Adrenal gland (tissue), 5 donors: ENCODE measurements at regions not wholly inside any gene's neighbourhood (a gene's known extent, or its start where the extent isn't known, plus 50 kb on each side); places are given as distances from the start of the nearest gene placed in this dataset.

Source experiments
- POLR2A ChIP-seq, 2 donors: fragments of 450-650 bp; IDR thresholded peaks; one replicate each; pipeline ENCODE4 v1.6.1; 2017; ENCODE audit warnings: antibody characterized with exemption in 2 of 2, mild to moderate bottlenecking in 2 of 2, moderate library complexity in 1 of 2
- TF ChIP-seq, protein P1 (sequence below), 6 experiments: fragments of 450-650 bp in 4 of 6; fragments of 200-600 bp in 2 of 6; sonication (generic) in 1 of 6; IDR thresholded peaks; 1 replicate in 5 of 6; 2 replicates in 1 of 6; pipeline versions ENCODE4 v1.5.1 to v1.8.0; 2016 to 2021; ENCODE audit warnings: antibody characterized with exemption in 6 of 6, mild to moderate bottlenecking in 2 of 6, moderate library complexity in 1 of 6
- donor health status: DM: no; HTN: no; CAD: no.

DNA sequence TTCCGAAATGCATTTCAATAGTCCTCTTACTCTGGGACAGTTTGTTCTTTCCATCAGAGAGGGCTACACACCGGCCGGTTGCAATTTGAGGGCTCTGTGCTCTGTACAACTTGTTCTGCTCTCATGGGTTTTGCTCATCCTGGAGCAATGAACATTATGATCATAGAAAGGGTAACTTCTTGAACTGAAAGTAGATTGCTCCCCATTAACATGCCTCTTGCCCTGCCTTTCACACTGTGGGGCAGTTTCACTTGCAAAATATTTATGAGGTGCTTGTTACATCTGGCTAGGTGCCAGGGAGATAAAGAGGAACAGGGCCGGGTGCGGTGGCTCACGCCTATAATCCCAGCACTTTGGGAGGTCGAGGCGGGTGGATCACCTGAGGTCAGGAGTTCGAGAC, 97.3 kb upstream of the MPP7 start:
- TF ChIP-seq, protein P1, sequence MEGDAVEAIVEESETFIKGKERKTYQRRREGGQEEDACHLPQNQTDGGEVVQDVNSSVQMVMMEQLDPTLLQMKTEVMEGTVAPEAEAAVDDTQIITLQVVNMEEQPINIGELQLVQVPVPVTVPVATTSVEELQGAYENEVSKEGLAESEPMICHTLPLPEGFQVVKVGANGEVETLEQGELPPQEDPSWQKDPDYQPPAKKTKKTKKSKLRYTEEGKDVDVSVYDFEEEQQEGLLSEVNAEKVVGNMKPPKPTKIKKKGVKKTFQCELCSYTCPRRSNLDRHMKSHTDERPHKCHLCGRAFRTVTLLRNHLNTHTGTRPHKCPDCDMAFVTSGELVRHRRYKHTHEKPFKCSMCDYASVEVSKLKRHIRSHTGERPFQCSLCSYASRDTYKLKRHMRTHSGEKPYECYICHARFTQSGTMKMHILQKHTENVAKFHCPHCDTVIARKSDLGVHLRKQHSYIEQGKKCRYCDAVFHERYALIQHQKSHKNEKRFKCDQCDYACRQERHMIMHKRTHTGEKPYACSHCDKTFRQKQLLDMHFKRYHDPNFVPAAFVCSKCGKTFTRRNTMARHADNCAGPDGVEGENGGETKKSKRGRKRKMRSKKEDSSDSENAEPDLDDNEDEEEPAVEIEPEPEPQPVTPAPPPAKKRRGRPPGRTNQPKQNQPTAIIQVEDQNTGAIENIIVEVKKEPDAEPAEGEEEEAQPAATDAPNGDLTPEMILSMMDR (IDR thresholded peaks at IDR 0.05): no peak
- TF ChIP-seq POLR2A (IDR thresholded peaks at IDR 0.05): no peak
